CD4-positive, alpha-beta T cell treated with Interleukin-4 for 1 hour (primary cell): ENCODE measurements at regions not wholly inside any gene's neighbourhood (a gene's known extent, or its start where the extent isn't known, plus 50 kb on each side); places are given as distances from the start of the nearest gene placed in this dataset.
"Not testable (repeated sequence)": the region's sequence is repeated elsewhere in the genome, so short reads cannot be mapped to it uniquely, and the experiment has no call there.

Source experiments
- DNase-seq, 2 donors: peaks; one replicate each; pipeline ENCODE4 v3.0.0-alpha.2; 2020 to 2022

GRCh38 chr1:101151286-101151685 is 85.5 kb upstream of the S1PR1 start:
- DNase-seq = no peak

- DNase-seq = no peak
Measured at GRCh38 chr1:101150670-101151069, 86.1 kb upstream of the S1PR1 start.

GRCh38 chr1:101150266-101150665 is 86.6 kb upstream of the S1PR1 start:
- no peak for DNase-seq

GRCh38 chr1:101148980-101149379 is 87.8 kb upstream of the S1PR1 start:
- no peak for DNase-seq

GRCh38 chr1:101147381-101147780 is 89.4 kb upstream of the S1PR1 start:
- DNase-seq = no peak

GRCh38 chr1:101145449-101145820 is 91.4 kb upstream of the S1PR1 start:
- no peak for DNase-seq

- DNase-seq = no peak
Measured at GRCh38 chr1:101144671-101145448, 92.0 kb upstream of the S1PR1 start.

GRCh38 chr1:101142244-101142643 is 94.6 kb upstream of the S1PR1 start:
- no peak for DNase-seq

GRCh38 chr1:101141376-101141775 is 95.4 kb upstream of the S1PR1 start:
- no peak for DNase-seq

- no peak for DNase-seq
Measured at GRCh38 chr1:101139821-101140718, 96.7 kb upstream of the S1PR1 start.

GRCh38 chr1:101139130-101139529 is 97.7 kb upstream of the S1PR1 start:
- DNase-seq = no peak

GRCh38 chr1:101137144-101138126 is 99.4 kb upstream of the S1PR1 start:
- peak in 1 of 2 donors; percentile 33 for DNase-seq

GRCh38 chr1:101136739-101137138 is 100.1 kb upstream of the S1PR1 start:
- peak; percentile 40 to 64 for DNase-seq

- no peak for DNase-seq
Measured at GRCh38 chr1:101136271-101136670, 100.5 kb upstream of the S1PR1 start.

- no peak for DNase-seq
Measured at GRCh38 chr1:101135526-101135925, 101.3 kb upstream of the S1PR1 start.

- no peak for DNase-seq
Measured at GRCh38 chr1:101131239-101131843, 105.5 kb upstream of the S1PR1 start.

GRCh38 chr1:101130673-101131072 is 105.1 kb upstream of the DPH5 start:
- DNase-seq = no peak

- DNase-seq = peak in 1 of 2 donors; percentile 53
Measured at GRCh38 chr1:101128846-101129245, 103.3 kb upstream of the DPH5 start.

- peak; percentile 47 to 65 for DNase-seq
Measured at GRCh38 chr1:101128211-101128727, 102.7 kb upstream of the DPH5 start.

- no peak for DNase-seq
Measured at GRCh38 chr1:101124405-101124804, 98.8 kb upstream of the DPH5 start.

GRCh38 chr1:101123904-101124303 is 98.3 kb upstream of the DPH5 start:
- DNase-seq = not testable (repeated sequence)
